ENCODE measurements at regions not wholly inside any gene's neighbourhood (a gene's known extent, or its start where the extent isn't known, plus 50 kb on each side); places are given as distances from the start of the nearest gene placed in this dataset.

- TF ChIP-seq SP1 (IDR thresholded peaks at IDR 0.05; ENCODE audit: low read depth, low read length) (no peak), USF2 (IDR thresholded peaks at IDR 0.05; ENCODE audit: low read length) (no peak), HDAC2 (IDR thresholded peaks at IDR 0.05; ENCODE audit: borderline replicate concordance in 1 of 2, low read depth in 2 of 2, low read length in 2 of 2) (no peak), MAFK (IDR thresholded peaks at IDR 0.05; ENCODE audit: low read depth, low read length) (no peak), CBX5 (IDR thresholded peaks at IDR 0.05; ENCODE audit: low read depth, low read length) (no peak), CBX8 (IDR thresholded peaks at IDR 0.05; ENCODE audit: borderline replicate concordance, low read depth, low read length) (no peak), POLR2A (IDR thresholded peaks at IDR 0.05; ENCODE audit: control extremely low read depth in 1 of 2, low read depth in 2 of 2, low read length in 2 of 2) (no peak)
Measured at GRCh38 chr2:9071584-9072124, 68.2 kb upstream of the MBOAT2 start.

All from H1 (cell line).